Astrocyte (in vitro differentiated cells and primary cell): ENCODE measurements at regions not wholly inside any gene's neighbourhood (a gene's known extent, or its start where the extent isn't known, plus 50 kb on each side); places are given as distances from the start of the nearest gene placed in this dataset.

Source experiments
- EZH2 ChIP-seq: IDR thresholded peaks from 2 replicates; pipeline ENCODE4 v1.6.1; 2012; ENCODE audit warnings: mild to moderate bottlenecking, low read length, inconsistent platforms; ENCODE audit not compliant: insufficient read depth
- TF ChIP-seq, protein P1 (sequence below): IDR thresholded peaks from 2 replicates; pipeline ENCODE4 v1.5.1; 2011; ENCODE audit warnings: low read depth, mild to moderate bottlenecking, inconsistent platforms, low read length, moderate library complexity; ENCODE audit not compliant: insufficient read depth

DNA sequence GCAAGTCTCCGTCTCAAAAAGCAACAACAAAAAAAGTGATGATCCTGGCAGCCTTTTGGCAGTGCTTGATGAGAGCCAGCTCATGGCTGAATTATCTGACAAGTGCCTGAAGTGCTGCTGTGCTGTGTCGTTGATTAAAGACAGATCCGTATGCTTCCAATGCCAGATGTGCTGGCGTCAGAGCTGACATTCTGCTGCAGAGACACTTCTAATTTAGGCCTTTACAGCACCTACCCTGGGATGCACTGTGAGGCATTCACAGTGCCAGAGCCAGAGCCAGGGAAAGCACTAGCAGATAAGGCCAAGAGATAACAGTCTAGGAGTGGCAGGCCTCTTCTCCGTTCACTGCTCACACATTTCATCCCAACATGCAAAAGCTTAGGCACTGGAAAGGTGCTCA, 995.5 kb downstream of the RAB28 start:
- TF ChIP-seq, protein P1, sequence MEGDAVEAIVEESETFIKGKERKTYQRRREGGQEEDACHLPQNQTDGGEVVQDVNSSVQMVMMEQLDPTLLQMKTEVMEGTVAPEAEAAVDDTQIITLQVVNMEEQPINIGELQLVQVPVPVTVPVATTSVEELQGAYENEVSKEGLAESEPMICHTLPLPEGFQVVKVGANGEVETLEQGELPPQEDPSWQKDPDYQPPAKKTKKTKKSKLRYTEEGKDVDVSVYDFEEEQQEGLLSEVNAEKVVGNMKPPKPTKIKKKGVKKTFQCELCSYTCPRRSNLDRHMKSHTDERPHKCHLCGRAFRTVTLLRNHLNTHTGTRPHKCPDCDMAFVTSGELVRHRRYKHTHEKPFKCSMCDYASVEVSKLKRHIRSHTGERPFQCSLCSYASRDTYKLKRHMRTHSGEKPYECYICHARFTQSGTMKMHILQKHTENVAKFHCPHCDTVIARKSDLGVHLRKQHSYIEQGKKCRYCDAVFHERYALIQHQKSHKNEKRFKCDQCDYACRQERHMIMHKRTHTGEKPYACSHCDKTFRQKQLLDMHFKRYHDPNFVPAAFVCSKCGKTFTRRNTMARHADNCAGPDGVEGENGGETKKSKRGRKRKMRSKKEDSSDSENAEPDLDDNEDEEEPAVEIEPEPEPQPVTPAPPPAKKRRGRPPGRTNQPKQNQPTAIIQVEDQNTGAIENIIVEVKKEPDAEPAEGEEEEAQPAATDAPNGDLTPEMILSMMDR, result no peak
- no peak for TF ChIP-seq EZH2
